IMR-90 (cell line): ENCODE measurements at regions not wholly inside any gene's neighbourhood (a gene's known extent, or its start where the extent isn't known, plus 50 kb on each side); places are given as distances from the start of the nearest gene placed in this dataset.
A peak's percentile ranks its signal among the peaks of the same experiment; 100 is the strongest.

ENCODE experiments used
- ATAC-seq: fragments of 200-7000 bp; cut with Tn5 transposase; 2 replicates; pipeline ENCODE4 v1.9.1; 2020; ENCODE audit warnings: low read depth, mild to moderate bottlenecking, moderate library complexity
- BruUV-seq: library from RNA; stranded (reverse); fragments of 400-500 nt; replicated peaks from 2 replicates; lab custom pipeline; 2021; lab: Mats Ljungman, UMichigan
- CTCF ChIA-PET: fragments of 300-600 bp; formaldehyde crosslinking; extraction: SDS; loops from one replicate; lab custom pipeline; 2021; ENCODE audit warnings: antibody characterized with exemption; lab: Yijun Ruan, JAX
- POLR2A ChIA-PET: fragments of 300-600 bp; sonication (Branson Sonifier 250); formaldehyde crosslinking; loops from one replicate; lab custom pipeline; 2022; ENCODE audit warnings: antibody characterized with exemption; ENCODE audit not compliant: unreplicated experiment; lab: Charles Lee
- DNase-seq: peaks from one replicate; pipeline ENCODE4 v3.0.0; 2013
- H2AFZ ChIP-seq: replicated peaks from 2 replicates; pipeline ENCODE3; 2013; ENCODE audit warnings: low read length, mild to moderate bottlenecking; ENCODE audit not compliant: poor library complexity
- H2AK5ac ChIP-seq: 2 replicates; pipeline ENCODE4 v1.6.1; 2013; ENCODE audit warnings: low read depth, low read length, inconsistent platforms
- H2AK9ac ChIP-seq: replicated peaks from 2 replicates; pipeline ENCODE3; 2013; ENCODE audit warnings: mild to moderate bottlenecking, low read depth, low read length, moderate library complexity; ENCODE audit not compliant: poor library complexity
- H2BK120ac ChIP-seq: 2 replicates; pipeline ENCODE4 v1.6.1; 2013; ENCODE audit warnings: low read depth, low read length, inconsistent platforms
- H2BK15ac ChIP-seq: 3 replicates; pipeline ENCODE4 v1.6.1; 2013; ENCODE audit warnings: low read depth, low read length, inconsistent platforms
- H2BK20ac ChIP-seq: 2 replicates; pipeline ENCODE4 v1.6.1; 2013; ENCODE audit warnings: low read depth, mild to moderate bottlenecking, inconsistent platforms, low read length, moderate library complexity
- H2BK5ac ChIP-seq: 2 replicates; pipeline ENCODE4 v1.6.1; 2013; ENCODE audit warnings: mild to moderate bottlenecking, low read depth, low read length, inconsistent platforms; ENCODE audit not compliant: poor library complexity, severe bottlenecking
- H3K14ac ChIP-seq: replicated peaks from 2 replicates; pipeline ENCODE4 v1.6.1; 2013; ENCODE audit warnings: low read depth, low read length, inconsistent platforms
- H3K18ac ChIP-seq: 2 replicates; pipeline ENCODE4 v1.6.1; 2013; ENCODE audit warnings: low read depth, low read length, control low read depth
- H3K23ac ChIP-seq: 2 replicates; pipeline ENCODE4 v1.6.1; 2013; ENCODE audit warnings: low read depth, low read length, inconsistent platforms
- H3K27ac ChIP-seq: 2 replicates; pipeline ENCODE4 v1.5.1; 2013; ENCODE audit warnings: mild to moderate bottlenecking, control low read depth, low read length; ENCODE audit not compliant: insufficient read depth
- H3K27me3 ChIP-seq: 2 replicates; pipeline ENCODE4 v1.6.1; 2013; ENCODE audit warnings: low read length; ENCODE audit not compliant: control insufficient read depth, insufficient read depth
- H3K36me3 ChIP-seq: 2 replicates; pipeline ENCODE4 v1.6.1; 2013; ENCODE audit warnings: low read length, mixed read lengths; ENCODE audit not compliant: control insufficient read depth, insufficient read depth
- H3K4ac ChIP-seq: 2 replicates; pipeline ENCODE4 v1.6.1; 2013; ENCODE audit warnings: low read depth, low read length, inconsistent platforms
- H3K4me1 ChIP-seq: 2 replicates; pipeline ENCODE4 v1.6.1; 2013; ENCODE audit warnings: low read length, mixed read lengths; ENCODE audit not compliant: control insufficient read depth, insufficient read depth
- H3K4me2 ChIP-seq: 2 replicates; pipeline ENCODE4 v1.6.1; 2013; ENCODE audit warnings: low read depth, mild to moderate bottlenecking, control low read depth, low read length, moderate library complexity
- H3K4me3 ChIP-seq: 2 replicates; pipeline ENCODE4 v1.5.1; 2013; ENCODE audit warnings: low read depth, mild to moderate bottlenecking, control low read depth, low read length, moderate library complexity; ENCODE audit not compliant: insufficient read depth
- H3K56ac ChIP-seq: 2 replicates; pipeline ENCODE4 v1.6.1; 2013; ENCODE audit warnings: low read length, inconsistent platforms; ENCODE audit not compliant: insufficient read depth; ENCODE audit errors: extremely low read depth
- H3K79me1 ChIP-seq, 2 experiments: 2 replicates each; pipeline ENCODE4 v1.6.1; 2013; ENCODE audit warnings: low read length in 2 of 2, inconsistent platforms in 1 of 2, low read depth in 1 of 2
- H3K9ac ChIP-seq: 2 replicates; pipeline ENCODE4 v1.6.1; 2013; ENCODE audit warnings: low read depth, low read length, control low read depth
- H3K9me1 ChIP-seq: 2 replicates; pipeline ENCODE4 v1.6.1; 2013; ENCODE audit warnings: low read length, inconsistent platforms; ENCODE audit not compliant: insufficient read depth
- H3K9me3 ChIP-seq: 2 replicates; pipeline ENCODE4 v1.6.1; 2013; ENCODE audit warnings: low read length; ENCODE audit not compliant: control insufficient read depth, insufficient read depth
- H4K20me1 ChIP-seq: 2 replicates; pipeline ENCODE4 v1.6.1; 2013; ENCODE audit warnings: low read length, inconsistent platforms; ENCODE audit not compliant: insufficient read depth
- H4K5ac ChIP-seq: 2 replicates; pipeline ENCODE4 v1.6.1; 2013; ENCODE audit warnings: mild to moderate bottlenecking, low read depth, low read length, control low read depth
- H4K8ac ChIP-seq, 2 experiments: 2 replicates each; pipeline ENCODE4 v1.6.1; 2013; ENCODE audit warnings: low read depth in 2 of 2, low read length in 2 of 2, control low read depth in 1 of 2, inconsistent platforms in 1 of 2
- H4K91ac ChIP-seq: 2 replicates; pipeline ENCODE4 v1.6.1; 2013; ENCODE audit warnings: low read depth, low read length, inconsistent platforms; ENCODE audit not compliant: insufficient read depth
- FOS ChIP-seq: fragments of 150-350 bp; IDR thresholded peaks from 2 replicates; pipeline ENCODE4 v1.6.1; 2016; ENCODE audit warnings: low read depth, low read length
- MAFK ChIP-seq: IDR thresholded peaks from 2 replicates; pipeline ENCODE4 v1.6.1; 2012; ENCODE audit warnings: low read depth, low read length, improper control_type of control experiment
- MAZ ChIP-seq: IDR thresholded peaks from 2 replicates; pipeline ENCODE4 v1.6.1; 2012; ENCODE audit warnings: low read depth, mild to moderate bottlenecking, low read length, improper control_type of control experiment, moderate library complexity, borderline replicate concordance
- RAD21 ChIP-seq: IDR thresholded peaks from 2 replicates; pipeline ENCODE4 v1.6.1; 2012; ENCODE audit warnings: low read length, improper control_type of control experiment
- RCOR1 ChIP-seq: IDR thresholded peaks from 2 replicates; pipeline ENCODE4 v1.6.1; 2012; ENCODE audit warnings: mild to moderate bottlenecking, low read length, improper control_type of control experiment; ENCODE audit not compliant: insufficient replicate concordance
- SMC3 ChIP-seq: fragments of 150-350 bp; IDR thresholded peaks from 2 replicates; pipeline ENCODE4 v1.6.1; 2016; ENCODE audit warnings: low read depth, mild to moderate bottlenecking, antibody characterized with exemption, low read length, moderate library complexity
- dilution Hi-C: fragments of 300-500 bp; cut with HindIII; formaldehyde crosslinking; loops from one replicate; pipeline ENCODE4 v1.14.3; 2018; ENCODE audit warnings: low sequenced_read_pairs; ENCODE audit not compliant: unreplicated experiment
- in situ Hi-C: fragments of 300-500 bp; cut with MboI; formaldehyde crosslinking; loops from 3 replicates; pipeline ENCODE4 v1.14.3; 2019; ENCODE audit warnings: low sequenced_read_pairs, inconsistent platforms, mixed read lengths
- intact Hi-C: fragments of 100-400 bp; cut with micrococcal nuclease; formaldehyde crosslinking; loops from 2 replicates; pipeline ENCODE4 v1.10.0; 2022
- TF ChIP-seq, protein P1 (sequence below): conservative IDR thresholded peaks from 2 replicates; pipeline ENCODE4 v1.5.1; 2012; ENCODE audit warnings: mild to moderate bottlenecking, low read depth, low read length, improper control_type of control experiment

GRCh38 chr3:188943591-188943990 lies 228.2 kb upstream of the TPRG1 start:
- DNase-seq (peak; percentile 13), ATAC-seq (no peak)
- H3K56ac ChIP-seq = no peak overlapping the region
- dilution Hi-C loops (no loop called here), intact Hi-C loops (no loop called here), in situ Hi-C loops (no loop called here)
- no peak overlapping the region for H4K5ac ChIP-seq
- no peaks in the 10 kb centered on the region for H4K20me1 ChIP-seq
- H2AK9ac ChIP-seq = no peak overlapping the region
- H3K9ac ChIP-seq = no peak overlapping the region
- no peak overlapping the region for H3K18ac ChIP-seq
- no peak for TF ChIP-seq FOS
- TF ChIP-seq RAD21 = no peak
- no peak for TF ChIP-seq SMC3
- TF ChIP-seq, protein P1, sequence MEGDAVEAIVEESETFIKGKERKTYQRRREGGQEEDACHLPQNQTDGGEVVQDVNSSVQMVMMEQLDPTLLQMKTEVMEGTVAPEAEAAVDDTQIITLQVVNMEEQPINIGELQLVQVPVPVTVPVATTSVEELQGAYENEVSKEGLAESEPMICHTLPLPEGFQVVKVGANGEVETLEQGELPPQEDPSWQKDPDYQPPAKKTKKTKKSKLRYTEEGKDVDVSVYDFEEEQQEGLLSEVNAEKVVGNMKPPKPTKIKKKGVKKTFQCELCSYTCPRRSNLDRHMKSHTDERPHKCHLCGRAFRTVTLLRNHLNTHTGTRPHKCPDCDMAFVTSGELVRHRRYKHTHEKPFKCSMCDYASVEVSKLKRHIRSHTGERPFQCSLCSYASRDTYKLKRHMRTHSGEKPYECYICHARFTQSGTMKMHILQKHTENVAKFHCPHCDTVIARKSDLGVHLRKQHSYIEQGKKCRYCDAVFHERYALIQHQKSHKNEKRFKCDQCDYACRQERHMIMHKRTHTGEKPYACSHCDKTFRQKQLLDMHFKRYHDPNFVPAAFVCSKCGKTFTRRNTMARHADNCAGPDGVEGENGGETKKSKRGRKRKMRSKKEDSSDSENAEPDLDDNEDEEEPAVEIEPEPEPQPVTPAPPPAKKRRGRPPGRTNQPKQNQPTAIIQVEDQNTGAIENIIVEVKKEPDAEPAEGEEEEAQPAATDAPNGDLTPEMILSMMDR = no peak
- TF ChIP-seq MAZ = no peak
- TF ChIP-seq RCOR1 = no peak
- no peak for TF ChIP-seq MAFK
- H3K4ac ChIP-seq = no peak overlapping the region
- no peak overlapping the region for H3K14ac ChIP-seq
- H3K27me3 ChIP-seq = no peaks in the 10 kb centered on the region
- peaks cover 8% of the 10 kb centered on the region for H3K4me1 ChIP-seq
- no peaks in the 10 kb centered on the region for H3K36me3 ChIP-seq
- no peak overlapping the region for H3K4me3 ChIP-seq
- H3K27ac ChIP-seq = no peak overlapping the region
- H3K9me3 ChIP-seq = no peaks in the 10 kb centered on the region
- no peak overlapping the region for H2BK20ac ChIP-seq
- no peaks in the 10 kb centered on the region for H3K79me1 ChIP-seq
- CTCF ChIA-PET = interaction anchor here (0.6 kb wide), 1 partner anchor 537 kb away, joined by 3 read pairs; no protein-coding TSS in a partner anchor
- no peak overlapping the region for H4K91ac ChIP-seq
- no peak overlapping the region for H2AFZ ChIP-seq
- POLR2A ChIA-PET = no interaction called here
- BruUV-seq = no TSS peak
- no peak overlapping the region for H3K23ac ChIP-seq
- no peak overlapping the region for H2BK120ac ChIP-seq
- no peak overlapping the region for H4K8ac ChIP-seq
- H2BK5ac ChIP-seq = no peak overlapping the region
- no peak overlapping the region for H2BK15ac ChIP-seq
- H2AK5ac ChIP-seq = no peak overlapping the region
- no peak overlapping the region for H3K4me2 ChIP-seq
- peaks cover 4% of the 10 kb centered on the region; the same call in 1 of the 2 replicates for H3K9me1 ChIP-seq
